ENCODE measurements at regions not wholly inside any gene's neighbourhood (a gene's known extent, or its start where the extent isn't known, plus 50 kb on each side); places are given as distances from the start of the nearest gene placed in this dataset.
"Not testable (repeated sequence)": the region's sequence is repeated elsewhere in the genome, so short reads cannot be mapped to it uniquely, and the experiment has no call there.

DNA sequence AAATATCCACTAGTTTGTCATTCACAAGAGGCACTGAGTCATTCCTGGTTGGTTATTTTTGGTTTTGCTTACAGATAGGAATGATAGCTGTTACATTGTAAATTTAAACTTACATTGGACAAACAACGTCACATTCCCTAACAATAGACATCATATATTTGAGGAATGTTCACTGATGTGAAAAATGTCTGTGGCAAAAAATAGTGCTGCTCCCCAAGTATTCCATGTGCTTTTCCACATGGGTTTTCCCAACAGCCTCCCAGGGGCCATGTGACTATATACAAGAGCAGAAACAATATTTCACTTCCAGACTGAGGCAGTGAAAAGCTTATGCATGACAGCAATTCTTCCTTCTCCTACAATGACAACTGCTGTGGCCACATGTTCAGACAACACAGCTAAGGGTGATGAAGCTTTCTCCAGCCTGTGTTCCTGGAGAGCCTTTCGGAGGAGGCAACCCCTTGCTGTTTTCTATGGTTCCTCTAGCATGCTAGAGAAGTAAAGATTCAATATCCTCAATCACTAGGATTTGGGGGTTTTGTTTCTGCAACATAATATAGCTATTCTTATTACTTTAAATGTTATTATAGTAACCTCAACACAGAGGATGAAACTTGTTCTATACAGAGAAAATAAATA is 202.7 kb downstream of the PTH2R start:
- no peak overlapping the region for H3K4me3 ChIP-seq (ENCODE audit: low read length)
- no peaks in the 10 kb centered on the region for H3K36me3 ChIP-seq (ENCODE audit: insufficient read depth, low read length)
- H3K9ac ChIP-seq (ENCODE audit: low read depth, low read length) = no peak overlapping the region
- H3K27me3 ChIP-seq (ENCODE audit: control insufficient read depth, insufficient read depth, low read length) = no peaks in the 10 kb centered on the region
- H3K4me1 ChIP-seq (ENCODE audit: control insufficient read depth, insufficient read depth, low read length) = no peaks in the 10 kb centered on the region
- no peak overlapping the region for H3K4me2 ChIP-seq (ENCODE audit: low read length)
- H3K9me3 ChIP-seq (replicated peaks; ENCODE audit: low read length) = no peaks in the 10 kb centered on the region

DNA sequence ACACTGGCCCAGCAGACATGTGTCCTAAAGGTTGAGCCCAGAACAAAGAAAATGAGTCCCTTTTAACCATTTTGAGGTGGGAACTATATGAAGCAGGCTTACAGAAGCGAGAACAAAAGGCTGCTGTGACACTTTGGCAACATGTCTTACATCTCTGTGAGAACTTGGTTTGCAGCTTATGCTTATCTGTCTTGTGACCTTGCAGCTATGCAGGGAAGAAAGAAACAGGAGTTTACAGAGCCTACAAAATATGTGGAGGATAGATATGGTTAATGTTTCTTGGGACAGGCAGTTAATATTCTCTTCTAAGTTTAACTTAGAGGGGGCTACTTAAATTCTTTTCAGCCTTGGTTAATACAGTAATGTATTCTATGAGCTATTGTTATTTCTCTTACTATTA is 209.1 kb downstream of the PTH2R start:
- not testable (repeated sequence) for H3K4me1 ChIP-seq (ENCODE audit: control insufficient read depth, insufficient read depth, low read length)

DNA sequence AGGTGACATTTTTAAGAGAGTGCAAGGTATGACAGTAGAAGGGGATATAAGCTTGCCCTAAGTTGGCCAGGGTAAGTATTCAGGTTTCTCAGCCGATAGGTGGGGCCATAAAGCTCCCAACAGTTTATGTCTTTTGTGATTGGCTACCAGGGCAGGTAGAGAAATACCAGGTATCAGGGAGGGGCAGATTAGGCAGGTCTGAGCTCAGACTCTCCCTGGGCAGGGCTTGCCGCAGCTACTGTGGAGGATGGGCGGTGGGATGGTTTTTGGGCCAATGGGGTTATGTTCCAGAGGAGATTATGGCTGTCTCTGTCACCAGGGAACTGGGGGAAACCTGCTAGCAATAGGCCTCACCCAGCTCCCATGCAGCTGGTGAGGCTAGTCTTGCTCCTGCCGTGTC is 211.6 kb downstream of the PTH2R start:
- Histone ChIP-seq H3K4me2 (ENCODE audit: low read length) (no peak overlapping the region), H3K27me3 (ENCODE audit: control insufficient read depth, insufficient read depth, low read length) (no peaks in the 10 kb centered on the region), H3K4me1 (ENCODE audit: control insufficient read depth, insufficient read depth, low read length) (no peaks in the 10 kb centered on the region), H3K36me3 (ENCODE audit: insufficient read depth, low read length) (no peaks in the 10 kb centered on the region), H3K9me3 (replicated peaks; ENCODE audit: low read length) (no peaks in the 10 kb centered on the region), H3K9ac (ENCODE audit: low read depth, low read length) (no peak overlapping the region), H3K4me3 (ENCODE audit: low read length) (no peak overlapping the region)

More for the DNA sequence above, 209.1 kb downstream of the PTH2R start:
- not testable (repeated sequence) for H3K4me3 ChIP-seq (ENCODE audit: low read length); H3K27me3 ChIP-seq (ENCODE audit: control insufficient read depth, insufficient read depth, low read length); H3K9me3 ChIP-seq (replicated peaks; ENCODE audit: low read length); H3K4me2 ChIP-seq (ENCODE audit: low read length); H3K9ac ChIP-seq (ENCODE audit: low read depth, low read length); H3K36me3 ChIP-seq (ENCODE audit: insufficient read depth, low read length)

DNA sequence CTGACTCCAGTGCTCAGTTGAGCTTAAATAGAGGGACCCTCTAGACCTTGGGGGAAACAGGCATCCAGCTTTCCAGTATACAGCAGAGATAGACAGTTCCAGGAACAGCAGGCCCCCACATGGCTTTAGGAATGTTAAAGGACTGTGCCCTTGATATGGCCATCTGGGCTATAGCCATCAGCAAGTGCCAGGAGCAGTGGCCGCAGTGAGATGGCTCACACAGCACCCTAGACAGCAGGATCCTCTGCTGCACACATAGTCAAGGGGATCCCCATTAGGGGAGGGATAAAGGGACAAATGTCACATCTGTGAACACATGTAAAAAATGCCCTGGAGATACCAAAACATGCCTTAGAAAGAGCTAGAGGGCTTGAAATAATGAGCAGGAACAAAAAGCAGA is 213.4 kb downstream of the PTH2R start:
- no peak overlapping the region for H3K4me3 ChIP-seq (ENCODE audit: low read length)

DNA sequence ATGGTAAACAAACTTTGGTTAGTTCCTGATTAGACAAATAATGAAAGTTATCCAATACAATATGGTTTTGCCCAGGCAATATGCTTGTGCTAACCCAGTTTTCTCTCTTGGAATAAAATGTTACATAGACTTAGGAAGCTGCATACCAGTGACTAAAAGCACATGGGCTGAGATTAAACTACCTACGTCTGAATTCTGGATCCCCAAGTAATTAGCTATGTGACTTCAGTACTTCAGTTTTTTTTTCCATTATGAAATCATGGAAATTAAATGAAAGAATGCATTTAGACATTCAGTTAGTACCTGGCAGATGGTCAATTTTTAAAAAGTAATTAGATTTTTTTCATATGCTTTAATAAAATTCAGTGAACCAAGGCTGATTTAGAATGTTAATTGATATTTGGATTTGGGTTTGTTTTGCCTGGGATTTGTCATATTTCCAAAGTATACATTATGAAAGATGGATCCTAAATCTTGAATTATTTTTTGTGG is 213.9 kb downstream of the PTH2R start:
- H3K4me3 ChIP-seq (ENCODE audit: low read length) = no peak overlapping the region
- no peaks in the 10 kb centered on the region for H3K36me3 ChIP-seq (ENCODE audit: insufficient read depth, low read length)
- no peak overlapping the region for H3K4me2 ChIP-seq (ENCODE audit: low read length)
- no peaks in the 10 kb centered on the region for H3K4me1 ChIP-seq (ENCODE audit: control insufficient read depth, insufficient read depth, low read length)
- H3K9me3 ChIP-seq (replicated peaks; ENCODE audit: low read length) = no peaks in the 10 kb centered on the region
- H3K27me3 ChIP-seq (ENCODE audit: control insufficient read depth, insufficient read depth, low read length) = no peaks in the 10 kb centered on the region
- H3K9ac ChIP-seq (ENCODE audit: low read depth, low read length) = no peak overlapping the region

More for the DNA sequence above, 213.4 kb downstream of the PTH2R start:
- Histone ChIP-seq H3K9ac (ENCODE audit: low read depth, low read length) (no peak overlapping the region), H3K9me3 (replicated peaks; ENCODE audit: low read length) (no peaks in the 10 kb centered on the region), H3K36me3 (ENCODE audit: insufficient read depth, low read length) (no peaks in the 10 kb centered on the region), H3K4me2 (ENCODE audit: low read length) (no peak overlapping the region), H3K27me3 (ENCODE audit: control insufficient read depth, insufficient read depth, low read length) (no peaks in the 10 kb centered on the region), H3K4me1 (ENCODE audit: control insufficient read depth, insufficient read depth, low read length) (no peaks in the 10 kb centered on the region)

DNA sequence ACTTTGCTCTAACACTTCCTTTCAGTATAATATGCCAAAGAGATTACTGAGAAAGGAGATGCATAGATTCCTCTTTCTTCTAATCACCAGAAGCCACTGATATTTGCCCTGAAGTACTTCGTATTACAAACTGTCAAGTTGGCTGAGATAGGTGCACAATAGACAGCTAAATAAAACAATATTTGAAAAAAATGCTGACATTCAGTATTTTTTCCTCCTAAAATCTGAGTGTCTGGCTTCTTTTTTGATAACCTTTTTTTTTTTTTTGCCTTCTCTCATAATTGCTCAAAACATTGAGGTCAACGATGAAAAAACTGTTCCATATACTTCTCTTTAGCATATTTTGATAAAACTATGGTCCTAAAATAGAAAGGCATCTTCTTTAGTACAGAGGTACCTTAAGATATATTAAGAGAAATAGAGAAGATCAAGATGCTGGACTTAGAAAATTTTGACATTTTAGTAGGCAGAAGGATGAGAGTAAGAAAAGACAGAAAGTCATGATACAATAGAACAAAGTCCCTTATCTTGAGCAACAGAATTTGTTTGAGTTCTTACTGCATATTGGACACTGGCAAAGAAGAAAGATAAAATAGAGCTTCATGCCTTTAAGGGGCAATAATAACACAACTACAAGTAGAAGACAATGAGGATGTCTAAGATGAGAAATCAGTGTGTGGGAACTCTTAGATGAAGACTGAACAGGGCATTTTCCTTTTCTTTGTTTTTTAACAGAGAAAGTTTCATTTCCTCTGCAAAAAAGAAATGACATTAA is 220.7 kb downstream of the PTH2R start:
- H3K4me1 ChIP-seq (ENCODE audit: control insufficient read depth, insufficient read depth, low read length) = no peaks in the 10 kb centered on the region
- H3K36me3 ChIP-seq (ENCODE audit: insufficient read depth, low read length) = no peaks in the 10 kb centered on the region
- no peaks in the 10 kb centered on the region for H3K27me3 ChIP-seq (ENCODE audit: control insufficient read depth, insufficient read depth, low read length)
- H3K9me3 ChIP-seq (replicated peaks; ENCODE audit: low read length) = peaks cover 2% of the 10 kb centered on the region
- no peak overlapping the region for H3K4me3 ChIP-seq (ENCODE audit: low read length)
- H3K4me2 ChIP-seq (ENCODE audit: low read length) = no peak overlapping the region
- no peak overlapping the region for H3K9ac ChIP-seq (ENCODE audit: low read depth, low read length)

DNA sequence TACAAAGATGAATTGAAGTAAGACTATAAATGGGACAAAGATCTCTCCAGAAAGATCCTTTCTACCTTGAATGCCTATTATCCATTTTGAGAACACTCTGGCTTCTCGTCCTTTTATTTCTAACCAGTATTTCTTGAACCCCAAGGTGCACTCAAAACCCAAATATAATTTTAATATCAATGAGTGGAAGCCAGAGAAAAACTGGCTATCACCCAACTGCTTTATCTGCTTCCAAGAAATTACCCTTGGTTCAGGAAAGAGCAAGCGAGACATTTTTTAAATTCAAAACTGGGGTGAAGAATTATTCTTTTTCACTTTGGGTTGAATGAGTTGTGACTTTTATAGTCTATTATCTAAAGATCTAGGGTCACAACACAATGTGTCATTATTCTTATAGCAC is 221.3 kb downstream of the PTH2R start:
- Histone ChIP-seq H3K27me3 (ENCODE audit: control insufficient read depth, insufficient read depth, low read length) (no peaks in the 10 kb centered on the region), H3K4me2 (ENCODE audit: low read length) (no peak overlapping the region), H3K9me3 (replicated peaks; ENCODE audit: low read length) (peaks cover 2% of the 10 kb centered on the region), H3K4me3 (ENCODE audit: low read length) (no peak overlapping the region), H3K36me3 (ENCODE audit: insufficient read depth, low read length) (no peaks in the 10 kb centered on the region), H3K9ac (ENCODE audit: low read depth, low read length) (no peak overlapping the region), H3K4me1 (ENCODE audit: control insufficient read depth, insufficient read depth, low read length) (no peaks in the 10 kb centered on the region)

DNA sequence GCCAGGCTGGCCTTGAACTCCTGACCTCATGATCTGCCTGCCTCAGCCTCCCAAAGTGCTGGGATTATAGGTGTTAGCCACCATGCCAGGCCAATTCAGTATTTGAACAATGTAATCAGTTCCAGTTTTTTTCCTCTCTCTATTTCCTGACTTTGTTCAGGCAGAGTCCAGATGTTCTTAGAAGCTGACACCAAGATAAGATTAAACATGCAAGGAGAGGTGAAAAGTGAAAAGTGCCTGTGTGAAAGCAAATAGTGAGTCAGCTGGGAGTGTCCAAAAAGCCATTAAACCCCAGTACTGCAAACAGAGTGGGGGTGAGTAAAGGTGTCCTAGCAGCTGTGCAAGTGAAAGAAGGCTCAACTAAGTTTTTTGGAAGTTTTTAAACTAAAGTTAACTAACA is 231.5 kb downstream of the PTH2R start:
- no peak overlapping the region for H3K4me3 ChIP-seq (ENCODE audit: low read length)
- H3K36me3 ChIP-seq (ENCODE audit: insufficient read depth, low read length) = no peaks in the 10 kb centered on the region
- H3K9ac ChIP-seq (ENCODE audit: low read depth, low read length) = no peak overlapping the region
- no peaks in the 10 kb centered on the region for H3K27me3 ChIP-seq (ENCODE audit: control insufficient read depth, insufficient read depth, low read length)
- H3K9me3 ChIP-seq (replicated peaks; ENCODE audit: low read length) = peaks cover 6% of the 10 kb centered on the region
- H3K4me2 ChIP-seq (ENCODE audit: low read length) = no peak overlapping the region
- H3K4me1 ChIP-seq (ENCODE audit: control insufficient read depth, insufficient read depth, low read length) = no peaks in the 10 kb centered on the region

DNA sequence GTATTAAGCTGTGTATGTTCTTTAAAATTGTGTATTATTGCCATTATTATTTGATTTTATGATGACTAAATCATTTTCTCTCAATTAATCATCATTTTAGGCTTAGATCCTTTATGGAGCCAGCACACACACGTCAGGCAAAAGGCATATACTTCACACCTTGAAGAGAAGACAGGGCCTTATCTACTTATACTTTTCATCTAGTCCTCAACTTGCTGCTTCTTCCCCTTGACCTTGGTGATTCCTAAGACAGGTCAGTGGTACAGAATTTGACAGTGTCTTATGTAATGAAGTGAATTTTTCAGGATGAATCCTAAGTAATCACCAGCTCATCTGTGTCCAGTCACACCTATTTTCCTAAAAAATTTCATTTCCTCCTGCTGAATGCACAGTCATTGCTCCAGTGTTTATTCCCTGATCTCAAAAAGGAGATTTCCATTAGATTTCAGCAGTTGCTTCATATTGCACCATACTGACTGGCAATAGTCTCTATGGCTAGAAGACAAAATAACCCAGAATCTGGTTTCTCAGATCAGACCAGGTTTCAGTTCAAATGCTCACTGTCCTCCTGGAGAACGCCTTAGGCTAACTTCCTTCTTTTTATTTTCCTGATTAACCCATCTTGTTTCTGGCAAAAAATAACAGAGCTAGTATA is 235.7 kb downstream of the PTH2R start:
- no peak overlapping the region for H3K9ac ChIP-seq (ENCODE audit: low read depth, low read length)
- H3K4me2 ChIP-seq (ENCODE audit: low read length) = no peak overlapping the region
- no peaks in the 10 kb centered on the region for H3K9me3 ChIP-seq (replicated peaks; ENCODE audit: low read length)
- H3K36me3 ChIP-seq (ENCODE audit: insufficient read depth, low read length) = no peaks in the 10 kb centered on the region
- no peaks in the 10 kb centered on the region for H3K27me3 ChIP-seq (ENCODE audit: control insufficient read depth, insufficient read depth, low read length)
- no peaks in the 10 kb centered on the region for H3K4me1 ChIP-seq (ENCODE audit: control insufficient read depth, insufficient read depth, low read length)
- H3K4me3 ChIP-seq (ENCODE audit: low read length) = no peak overlapping the region

DNA sequence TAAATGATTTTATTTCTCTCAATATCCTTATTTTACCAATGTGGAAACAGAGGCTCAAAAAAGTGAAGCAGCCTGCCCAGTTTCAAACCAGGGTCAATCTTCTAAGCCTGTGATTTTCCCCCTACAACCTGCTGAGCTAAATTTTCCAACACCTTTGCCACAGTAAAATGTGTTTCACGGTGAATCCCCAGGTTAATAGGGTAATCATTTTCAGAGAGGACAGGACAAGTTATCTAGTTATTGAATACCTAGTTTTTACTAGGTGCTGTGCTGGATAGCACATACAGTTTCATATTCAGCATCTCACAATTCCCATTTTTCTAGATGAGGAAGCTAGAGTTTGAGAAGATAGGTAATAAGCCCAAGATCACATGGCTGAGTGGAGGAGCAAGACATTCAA is 236.6 kb downstream of the PTH2R start:
- Histone ChIP-seq H3K4me2 (ENCODE audit: low read length) (no peak overlapping the region), H3K27me3 (ENCODE audit: control insufficient read depth, insufficient read depth, low read length) (no peaks in the 10 kb centered on the region), H3K9me3 (replicated peaks; ENCODE audit: low read length) (peaks cover under 1% of the 10 kb centered on the region), H3K36me3 (ENCODE audit: insufficient read depth, low read length) (no peaks in the 10 kb centered on the region), H3K9ac (ENCODE audit: low read depth, low read length) (no peak overlapping the region), H3K4me1 (ENCODE audit: control insufficient read depth, insufficient read depth, low read length) (no peaks in the 10 kb centered on the region), H3K4me3 (ENCODE audit: low read length) (no peak overlapping the region)

DNA sequence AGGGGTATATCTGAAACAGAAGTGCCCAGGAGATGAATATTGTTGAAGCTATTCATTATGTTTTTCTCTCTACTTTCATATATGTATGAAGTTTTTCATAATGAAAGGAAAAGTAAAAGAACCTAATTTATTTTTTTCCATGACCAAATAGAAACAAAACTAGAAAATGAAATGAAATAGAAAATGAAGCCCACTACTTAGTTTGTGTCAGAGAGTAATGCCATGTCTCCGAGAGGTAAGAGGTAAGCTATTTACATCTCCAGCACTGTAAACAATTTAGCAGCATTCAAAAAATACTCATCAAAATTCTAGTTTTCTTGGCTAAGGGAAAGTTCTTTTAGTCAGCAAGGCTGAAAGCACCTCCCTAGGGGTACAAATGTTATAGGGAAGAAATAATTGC is 238.6 kb downstream of the PTH2R start:
- Histone ChIP-seq H3K9me3 (replicated peaks; ENCODE audit: low read length) (peaks cover 5% of the 10 kb centered on the region), H3K27me3 (ENCODE audit: control insufficient read depth, insufficient read depth, low read length) (no peaks in the 10 kb centered on the region), H3K4me1 (ENCODE audit: control insufficient read depth, insufficient read depth, low read length) (no peaks in the 10 kb centered on the region), H3K9ac (ENCODE audit: low read depth, low read length) (no peak overlapping the region), H3K4me2 (ENCODE audit: low read length) (no peak overlapping the region), H3K4me3 (ENCODE audit: low read length) (no peak overlapping the region), H3K36me3 (ENCODE audit: insufficient read depth, low read length) (no peaks in the 10 kb centered on the region)

Data from skeletal muscle satellite cell (primary cell).